Lower leg skin (tissue), 3 donors: ENCODE measurements at regions not wholly inside any gene's neighbourhood (a gene's known extent, or its start where the extent isn't known, plus 50 kb on each side); places are given as distances from the start of the nearest gene placed in this dataset.

Experiments
- CTCF ChIP-seq, 3 donors: fragments of 450-650 bp; IDR thresholded peaks; one replicate each; pipeline ENCODE4 v1.5.1; 2016; ENCODE audit warnings: antibody characterized with exemption in 3 of 3, mild to moderate bottlenecking in 3 of 3, moderate library complexity in 2 of 3
- POLR2A ChIP-seq, 2 donors: fragments of 450-650 bp; IDR thresholded peaks; one replicate each; pipeline ENCODE4 v1.6.1; 2016 to 2017; ENCODE audit warnings: antibody characterized with exemption in 2 of 2, mild to moderate bottlenecking in 1 of 2, moderate library complexity in 1 of 2

- TF ChIP-seq CTCF (IDR thresholded peaks at IDR 0.05) (no peak), POLR2A (IDR thresholded peaks at IDR 0.05) (no peak)
Observed at GRCh38 chr6:68256391-68256790, 378.7 kb upstream of the ADGRB3 start.
